ENCODE measurements at regions not wholly inside any gene's neighbourhood (a gene's known extent, or its start where the extent isn't known, plus 50 kb on each side); places are given as distances from the start of the nearest gene placed in this dataset.

DNA sequence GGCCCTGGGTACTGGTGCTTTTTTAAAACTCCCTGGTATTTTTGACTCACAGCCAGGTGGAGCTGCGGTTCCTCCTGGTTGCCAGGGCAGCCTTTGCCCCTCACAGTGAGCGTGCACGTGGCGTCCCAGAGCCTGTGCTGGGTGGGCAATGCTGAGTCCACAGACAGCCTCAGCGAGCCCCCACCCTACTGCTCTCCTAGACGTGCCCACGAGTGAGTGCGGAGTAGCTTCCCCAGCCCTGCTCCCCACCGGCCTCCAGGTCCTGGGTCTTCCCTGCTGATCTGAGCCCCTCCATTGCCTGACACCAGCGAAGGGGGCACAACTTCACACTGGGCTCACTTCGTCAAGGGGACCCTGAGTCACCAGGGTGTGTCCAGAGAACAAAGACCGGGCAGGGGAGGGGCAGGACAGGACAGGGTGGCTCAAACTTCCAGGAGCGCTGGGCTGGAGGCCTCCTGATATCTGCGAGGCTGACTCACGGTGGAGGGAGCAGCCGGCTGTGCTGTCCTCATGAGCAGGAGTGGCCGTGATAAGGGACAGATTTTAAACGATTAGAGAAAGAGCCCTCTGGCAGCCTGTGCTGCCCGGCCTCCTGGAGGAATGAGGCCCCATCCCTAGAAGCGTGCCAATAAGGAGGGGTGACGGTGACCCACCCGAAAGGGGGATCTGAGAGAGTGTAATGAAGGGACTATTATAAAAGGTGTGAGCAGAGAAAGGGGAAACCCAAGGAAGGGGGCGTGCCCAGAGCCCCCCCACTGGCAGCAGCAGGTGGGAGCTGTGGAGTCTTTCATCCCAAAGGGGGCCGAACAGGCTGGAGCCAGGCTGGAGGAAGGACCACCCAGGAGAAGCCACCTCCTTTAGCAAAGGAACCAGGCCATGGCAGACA lies 129.3 kb upstream of the FGF3 start (continued):
- TF ChIP-seq, protein P1, sequence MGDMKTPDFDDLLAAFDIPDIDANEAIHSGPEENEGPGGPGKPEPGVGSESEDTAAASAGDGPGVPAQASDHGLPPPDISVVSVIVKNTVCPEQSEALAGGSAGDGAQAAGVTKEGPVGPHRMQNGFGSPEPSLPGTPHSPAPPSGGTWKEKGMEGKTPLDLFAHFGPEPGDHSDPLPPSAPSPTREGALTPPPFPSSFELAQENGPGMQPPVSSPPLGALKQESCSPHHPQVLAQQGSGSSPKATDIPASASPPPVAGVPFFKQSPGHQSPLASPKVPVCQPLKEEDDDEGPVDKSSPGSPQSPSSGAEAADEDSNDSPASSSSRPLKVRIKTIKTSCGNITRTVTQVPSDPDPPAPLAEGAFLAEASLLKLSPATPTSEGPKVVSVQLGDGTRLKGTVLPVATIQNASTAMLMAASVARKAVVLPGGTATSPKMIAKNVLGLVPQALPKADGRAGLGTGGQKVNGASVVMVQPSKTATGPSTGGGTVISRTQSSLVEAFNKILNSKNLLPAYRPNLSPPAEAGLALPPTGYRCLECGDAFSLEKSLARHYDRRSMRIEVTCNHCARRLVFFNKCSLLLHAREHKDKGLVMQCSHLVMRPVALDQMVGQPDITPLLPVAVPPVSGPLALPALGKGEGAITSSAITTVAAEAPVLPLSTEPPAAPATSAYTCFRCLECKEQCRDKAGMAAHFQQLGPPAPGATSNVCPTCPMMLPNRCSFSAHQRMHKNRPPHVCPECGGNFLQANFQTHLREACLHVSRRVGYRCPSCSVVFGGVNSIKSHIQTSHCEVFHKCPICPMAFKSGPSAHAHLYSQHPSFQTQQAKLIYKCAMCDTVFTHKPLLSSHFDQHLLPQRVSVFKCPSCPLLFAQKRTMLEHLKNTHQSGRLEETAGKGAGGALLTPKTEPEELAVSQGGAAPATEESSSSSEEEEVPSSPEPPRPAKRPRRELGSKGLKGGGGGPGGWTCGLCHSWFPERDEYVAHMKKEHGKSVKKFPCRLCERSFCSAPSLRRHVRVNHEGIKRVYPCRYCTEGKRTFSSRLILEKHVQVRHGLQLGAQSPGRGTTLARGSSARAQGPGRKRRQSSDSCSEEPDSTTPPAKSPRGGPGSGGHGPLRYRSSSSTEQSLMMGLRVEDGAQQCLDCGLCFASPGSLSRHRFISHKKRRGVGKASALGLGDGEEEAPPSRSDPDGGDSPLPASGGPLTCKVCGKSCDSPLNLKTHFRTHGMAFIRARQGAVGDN (CRISPR knock-in tag; IDR thresholded peaks at IDR 0.05): peak; percentile 45; the same call in 1 of the 2 replicates
- no peak for TF ChIP-seq MED13 (CRISPR knock-in tag; IDR thresholded peaks at IDR 0.05)
- TF ChIP-seq ZNF598 (CRISPR knock-in tag; IDR thresholded peaks at IDR 0.05; ENCODE audit: borderline replicate concordance): 0 out of 2 replicates have a peak, but pooled peaks have one; percentile 46
- no peak for TF ChIP-seq GATAD2A (CRISPR knock-in tag; IDR thresholded peaks at IDR 0.05)
- TF ChIP-seq CBX2 (IDR thresholded peaks at IDR 0.05; ENCODE audit: low read depth, low read length): no peak
- TF ChIP-seq CBX2 (CRISPR knock-in tag; IDR thresholded peaks at IDR 0.05; ENCODE audit: low read depth): no peak
- TF ChIP-seq ELF1 (CRISPR knock-in tag; IDR thresholded peaks at IDR 0.05): no peak

GRCh38 chr11:69949327-69949726 lies 128.8 kb upstream of the ANO1 start:
- H3K9ac ChIP-seq (ENCODE audit: insufficient read depth, low read depth, low read length): no peak overlapping the region
- TF ChIP-seq ZSCAN21 (CRISPR knock-in tag; IDR thresholded peaks at IDR 0.05; ENCODE audit: borderline replicate concordance) (no peak), GATAD1 (CRISPR knock-in tag; IDR thresholded peaks at IDR 0.05) (no peak), CENPBD1 (CRISPR knock-in tag; IDR thresholded peaks at IDR 0.05; ENCODE audit: borderline replicate concordance, low read depth) (no peak), ELF1 (CRISPR knock-in tag; IDR thresholded peaks at IDR 0.05) (no peak), TMF1 (CRISPR knock-in tag; IDR thresholded peaks at IDR 0.05; ENCODE audit: low read depth) (no peak), POLR2AphosphoS2 (IDR thresholded peaks at IDR 0.05; ENCODE audit: low read depth, low read length) (no peak), ZFX (CRISPR knock-in tag; IDR thresholded peaks at IDR 0.05; ENCODE audit: low read depth) (no peak), ZNF383 (CRISPR knock-in tag; IDR thresholded peaks at IDR 0.05; ENCODE audit: borderline replicate concordance) (no peak), CREB1 (IDR thresholded peaks at IDR 0.05) (peak; percentile 8; the same call in 1 of the 2 replicates), CREB1 (CRISPR knock-in tag; IDR thresholded peaks at IDR 0.05) (no peak), HINFP (CRISPR knock-in tag; IDR thresholded peaks at IDR 0.05; ENCODE audit: low read depth) (no peak), ZNF644 (CRISPR knock-in tag; IDR thresholded peaks at IDR 0.05; ENCODE audit: low read depth) (no peak), ZFP36L1 (CRISPR knock-in tag; IDR thresholded peaks at IDR 0.05) (no peak)

More at GRCh38 chr11:69949327-69949726, 128.8 kb upstream of the ANO1 start:
- intact Hi-C loops (cut with micrococcal nuclease; ENCODE audit: unreplicated experiment) (no loop called here), in situ Hi-C loops (cut with HindIII; ENCODE audit: extremely low pct_ligation_motif_present, low pct_unique_long_range_greater_than_20kb) (no loop called here)
- peak; percentile 49 for ATAC-seq
- Histone ChIP-seq H3K9me3 (ENCODE audit: low read length) (peaks cover 11% of the 10 kb centered on the region), H3K27ac (ENCODE audit: extremely low read length, insufficient read depth, low read length) (no peak overlapping the region), H4K20me1 (ENCODE audit: insufficient read depth, low read length) (peaks cover 2% of the 10 kb centered on the region; the same call in 1 of the 2 replicates), H2AFZ (ENCODE audit: low read length) (no peak overlapping the region), H3K4me2 (ENCODE audit: low read depth, low read length) (no peak overlapping the region), H3K4me3 (replicated peaks in 1 of 3; ENCODE audit: insufficient read depth in 1 of 3, low read depth in 2 of 3, low read length in 3 of 3) (no peak overlapping the region), H3K36me3 (replicated peaks in 1 of 2; ENCODE audit: control insufficient read depth in 1 of 2, insufficient read depth in 2 of 2, low read length in 2 of 2) (no peaks in the 10 kb centered on the region), H3K79me2 (ENCODE audit: insufficient read depth, low read length) (no peaks in the 10 kb centered on the region), H3K27me3 (ENCODE audit: control insufficient read depth in 1 of 2, insufficient read depth in 2 of 2, low read length in 2 of 2) (peaks cover 5 to 18% of the 10 kb centered on the region in 2 experiments; a peak in 1 of 5 replicates), H3K4me1 (ENCODE audit: insufficient read depth, low read length) (no peaks in the 10 kb centered on the region)
- peak; percentile 53 for DNase-seq (ENCODE audit: low spot score)
- no TSS peak for BruUV-seq (replicated peaks)
- ChIA-PET POLR2A (no interaction called here), CTCF (ENCODE audit: low intra/inter-chr PET ratio, low total read pairs) (no interaction called here)
- WGBS (ENCODE audit: low lambda C conversion rate): no CpG with 5 or more reads among the region's 6 CpGs
- no peak for FAIRE-seq

All from HepG2 (cell line).